ENCODE measurements at regions not wholly inside any gene's neighbourhood (a gene's known extent, or its start where the extent isn't known, plus 50 kb on each side); places are given as distances from the start of the nearest gene placed in this dataset.

GRCh38 chr14:34120185-34120977 lies 169.5 kb upstream of the EGLN3 start:
- no peak for TF ChIP-seq CTCF (IDR thresholded peaks at IDR 0.05; ENCODE audit: control extremely low read depth, extremely low read depth, low read depth, missing control alignments)
- ChIA-PET CTCF (interaction anchor here (1.6 kb wide), 1 partner anchor 20 kb away, joined by 3 read pairs; no protein-coding TSS in a partner anchor), POLR2A (no interaction called here)
- DNase-seq (ENCODE audit: extremely low spot score) = no peak

DNA sequence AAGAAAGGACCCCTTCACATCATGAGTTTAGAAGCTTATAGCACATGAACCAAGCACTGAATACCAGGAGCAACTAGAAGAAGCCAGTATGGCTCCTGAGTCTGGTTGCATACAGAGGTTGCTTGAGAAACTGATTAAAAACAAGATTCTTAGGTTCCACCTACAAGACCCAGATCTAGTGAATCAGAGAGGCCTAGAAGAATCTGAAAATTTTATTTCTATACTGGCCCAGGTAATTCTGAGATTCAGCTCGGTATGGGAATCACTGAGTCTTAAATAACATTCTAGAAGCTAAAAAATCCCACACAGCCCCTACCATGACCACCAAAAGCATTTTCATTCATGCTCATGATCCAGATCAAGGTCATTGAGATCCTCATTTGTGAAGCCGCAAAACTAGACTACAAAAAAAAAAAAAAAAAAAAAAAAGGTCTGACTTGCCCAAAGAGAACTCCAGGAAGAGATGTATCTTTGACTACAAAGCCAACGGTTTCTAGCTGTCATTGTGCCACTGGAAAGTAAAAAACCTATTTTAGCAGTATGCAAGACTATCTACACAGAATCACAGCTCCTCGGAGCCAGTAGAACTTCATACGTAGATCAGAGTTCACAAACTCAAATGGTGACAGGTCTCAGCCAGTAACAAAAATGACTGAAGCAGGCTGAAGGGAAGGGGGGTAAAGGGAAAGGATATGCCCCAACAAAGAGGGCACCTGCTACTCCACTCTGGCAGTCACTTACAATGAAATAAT lies 168.4 kb upstream of the EGLN3 start:
- CTCF ChIA-PET = interaction anchor here (1.6 kb wide), 1 partner anchor 22 kb away, joined by 3 read pairs; no protein-coding TSS in a partner anchor

DNA sequence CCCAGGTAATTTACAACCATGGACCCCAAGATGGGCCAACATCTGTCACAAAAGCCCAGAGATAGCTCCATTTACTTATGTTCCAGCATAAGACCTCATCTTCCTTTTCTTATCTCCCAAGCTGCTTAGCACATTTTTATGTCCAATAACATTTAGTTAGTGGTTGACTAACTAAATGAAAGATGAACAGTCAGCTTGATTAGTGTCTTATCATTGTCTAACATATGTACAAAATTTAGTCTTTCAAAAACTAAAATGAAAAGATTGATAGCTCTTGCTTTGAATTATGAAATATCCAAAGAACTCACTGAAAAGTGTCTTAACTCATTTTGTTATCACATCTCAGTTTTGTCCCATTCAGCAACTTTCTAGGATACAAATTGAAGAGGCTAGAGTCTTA lies 163.1 kb upstream of the EGLN3 start:
- DNase-seq (ENCODE audit: extremely low spot score) = no peak
- no peak for TF ChIP-seq CTCF (IDR thresholded peaks at IDR 0.05; ENCODE audit: control extremely low read depth, extremely low read depth, low read depth, missing control alignments)
- ChIA-PET POLR2A (no interaction called here), CTCF (interaction anchor here (0.7 to 1.4 kb wide), 9 partner anchors 10 to 273 kb away, joined by 3 to 6 read pairs (median 3); no protein-coding TSS in a partner anchor)

More for the DNA sequence above, 168.4 kb upstream of the EGLN3 start:
- POLR2A ChIA-PET = no interaction called here
- TF ChIP-seq CTCF (IDR thresholded peaks at IDR 0.05; ENCODE audit: control extremely low read depth, extremely low read depth, low read depth, missing control alignments) = no peak
- no peak for DNase-seq (ENCODE audit: extremely low spot score)

- no peak for TF ChIP-seq CTCF (IDR thresholded peaks at IDR 0.05; ENCODE audit: control extremely low read depth, extremely low read depth, low read depth, missing control alignments)
- POLR2A ChIA-PET = no interaction called here
- CTCF ChIA-PET = interaction anchor here (1.0 to 1.4 kb wide), 5 partner anchors 10 to 272 kb away, joined by 3 to 6 read pairs (median 3); no protein-coding TSS in a partner anchor
- DNase-seq (ENCODE audit: extremely low spot score) = no peak
These were observed 162.2 kb upstream of the EGLN3 start for GRCh38 chr14:34113005-34113511.

DNA sequence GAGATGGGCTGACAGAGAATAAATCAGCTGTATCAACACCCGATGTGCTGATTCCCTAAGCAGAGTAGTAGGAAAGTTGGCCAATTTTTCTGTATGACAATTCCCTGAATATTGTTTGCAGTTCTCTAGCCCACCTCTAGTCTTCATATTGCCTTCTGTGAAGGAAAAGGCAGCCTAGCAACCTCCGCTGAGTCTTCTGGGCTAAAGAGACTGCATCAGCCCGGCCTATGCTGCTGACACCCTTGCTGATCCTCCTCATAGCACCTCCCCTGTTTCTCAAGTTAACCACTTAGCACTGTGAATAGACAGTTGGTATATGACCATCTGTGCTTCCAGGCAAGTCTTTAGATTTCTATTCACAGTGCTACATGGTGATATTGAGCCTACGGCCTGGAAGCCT lies 161.1 kb upstream of the EGLN3 start:
- no peak for TF ChIP-seq CTCF (IDR thresholded peaks at IDR 0.05; ENCODE audit: control extremely low read depth, extremely low read depth, low read depth, missing control alignments)
- POLR2A ChIA-PET = no interaction called here
- CTCF ChIA-PET = interaction anchor here (1.0 kb wide), 1 partner anchor 11 kb away, joined by 3 read pairs; no protein-coding TSS in a partner anchor
- DNase-seq (ENCODE audit: extremely low spot score) = no peak

DNA sequence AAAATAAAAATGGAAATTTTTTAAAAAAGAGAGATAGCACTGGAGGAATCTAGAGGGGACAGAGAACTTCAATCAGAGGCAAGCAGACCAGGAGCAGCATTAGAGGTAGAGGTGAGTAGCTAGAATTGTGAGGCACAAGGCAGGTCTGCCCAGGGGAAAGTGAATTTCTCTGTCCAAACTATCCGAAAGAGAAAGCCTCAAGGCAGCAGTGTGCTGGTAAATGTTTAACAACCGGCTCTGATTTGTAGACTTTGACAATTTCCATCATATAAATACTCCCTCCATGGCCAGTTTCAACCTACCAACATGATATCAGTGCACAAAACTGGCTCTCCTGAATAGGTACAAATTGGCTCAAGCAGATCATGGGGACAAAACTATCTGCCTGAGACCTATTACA lies 160.6 kb upstream of the EGLN3 start:
- ChIA-PET POLR2A (no interaction called here), CTCF (interaction anchor here (1.0 kb wide), 1 partner anchor 11 kb away, joined by 3 read pairs; no protein-coding TSS in a partner anchor)
- no peak for DNase-seq (ENCODE audit: extremely low spot score)
- no peak for TF ChIP-seq CTCF (IDR thresholded peaks at IDR 0.05; ENCODE audit: control extremely low read depth, extremely low read depth, low read depth, missing control alignments)
